IMR-90 (cell line): ENCODE measurements at regions not wholly inside any gene's neighbourhood (a gene's known extent, or its start where the extent isn't known, plus 50 kb on each side); places are given as distances from the start of the nearest gene placed in this dataset.

Source experiments
- ATAC-seq: fragments of 200-7000 bp; cut with Tn5 transposase; 2 replicates; pipeline ENCODE4 v1.9.1; 2020; ENCODE audit warnings: low read depth, mild to moderate bottlenecking, moderate library complexity
- BruUV-seq: library from RNA; stranded (reverse); fragments of 400-500 nt; replicated peaks from 2 replicates; lab custom pipeline; 2021; lab: Mats Ljungman, UMichigan
- CTCF ChIA-PET: fragments of 300-600 bp; formaldehyde crosslinking; extraction: SDS; loops from one replicate; lab custom pipeline; 2021; ENCODE audit warnings: antibody characterized with exemption; lab: Yijun Ruan, JAX
- POLR2A ChIA-PET: fragments of 300-600 bp; sonication (Branson Sonifier 250); formaldehyde crosslinking; loops from one replicate; lab custom pipeline; 2022; ENCODE audit warnings: antibody characterized with exemption; ENCODE audit not compliant: unreplicated experiment; lab: Charles Lee
- DNase-seq: peaks from one replicate; pipeline ENCODE4 v3.0.0; 2013
- H2AFZ ChIP-seq: replicated peaks from 2 replicates; pipeline ENCODE3; 2013; ENCODE audit warnings: low read length, mild to moderate bottlenecking; ENCODE audit not compliant: poor library complexity
- H2AK5ac ChIP-seq: 2 replicates; pipeline ENCODE4 v1.6.1; 2013; ENCODE audit warnings: low read depth, low read length, inconsistent platforms
- H2AK9ac ChIP-seq: replicated peaks from 2 replicates; pipeline ENCODE3; 2013; ENCODE audit warnings: mild to moderate bottlenecking, low read depth, low read length, moderate library complexity; ENCODE audit not compliant: poor library complexity
- H2BK120ac ChIP-seq: 2 replicates; pipeline ENCODE4 v1.6.1; 2013; ENCODE audit warnings: low read depth, low read length, inconsistent platforms
- H2BK15ac ChIP-seq: 3 replicates; pipeline ENCODE4 v1.6.1; 2013; ENCODE audit warnings: low read depth, low read length, inconsistent platforms
- H2BK20ac ChIP-seq: 2 replicates; pipeline ENCODE4 v1.6.1; 2013; ENCODE audit warnings: low read depth, mild to moderate bottlenecking, inconsistent platforms, low read length, moderate library complexity
- H2BK5ac ChIP-seq: 2 replicates; pipeline ENCODE4 v1.6.1; 2013; ENCODE audit warnings: mild to moderate bottlenecking, low read depth, low read length, inconsistent platforms; ENCODE audit not compliant: poor library complexity, severe bottlenecking
- H3K14ac ChIP-seq: replicated peaks from 2 replicates; pipeline ENCODE4 v1.6.1; 2013; ENCODE audit warnings: low read depth, low read length, inconsistent platforms
- H3K18ac ChIP-seq: 2 replicates; pipeline ENCODE4 v1.6.1; 2013; ENCODE audit warnings: low read depth, low read length, control low read depth
- H3K23ac ChIP-seq: 2 replicates; pipeline ENCODE4 v1.6.1; 2013; ENCODE audit warnings: low read depth, low read length, inconsistent platforms
- H3K27ac ChIP-seq: 2 replicates; pipeline ENCODE4 v1.5.1; 2013; ENCODE audit warnings: mild to moderate bottlenecking, control low read depth, low read length; ENCODE audit not compliant: insufficient read depth
- H3K27me3 ChIP-seq: 2 replicates; pipeline ENCODE4 v1.6.1; 2013; ENCODE audit warnings: low read length; ENCODE audit not compliant: control insufficient read depth, insufficient read depth
- H3K36me3 ChIP-seq: 2 replicates; pipeline ENCODE4 v1.6.1; 2013; ENCODE audit warnings: low read length, mixed read lengths; ENCODE audit not compliant: control insufficient read depth, insufficient read depth
- H3K4ac ChIP-seq: 2 replicates; pipeline ENCODE4 v1.6.1; 2013; ENCODE audit warnings: low read depth, low read length, inconsistent platforms
- H3K4me1 ChIP-seq: 2 replicates; pipeline ENCODE4 v1.6.1; 2013; ENCODE audit warnings: low read length, mixed read lengths; ENCODE audit not compliant: control insufficient read depth, insufficient read depth
- H3K4me2 ChIP-seq: 2 replicates; pipeline ENCODE4 v1.6.1; 2013; ENCODE audit warnings: low read depth, mild to moderate bottlenecking, control low read depth, low read length, moderate library complexity
- H3K4me3 ChIP-seq: 2 replicates; pipeline ENCODE4 v1.5.1; 2013; ENCODE audit warnings: low read depth, mild to moderate bottlenecking, control low read depth, low read length, moderate library complexity; ENCODE audit not compliant: insufficient read depth
- H3K56ac ChIP-seq: 2 replicates; pipeline ENCODE4 v1.6.1; 2013; ENCODE audit warnings: low read length, inconsistent platforms; ENCODE audit not compliant: insufficient read depth; ENCODE audit errors: extremely low read depth
- H3K79me1 ChIP-seq, 2 experiments: 2 replicates each; pipeline ENCODE4 v1.6.1; 2013; ENCODE audit warnings: low read length in 2 of 2, inconsistent platforms in 1 of 2, low read depth in 1 of 2
- H3K9ac ChIP-seq: 2 replicates; pipeline ENCODE4 v1.6.1; 2013; ENCODE audit warnings: low read depth, low read length, control low read depth
- H3K9me1 ChIP-seq: 2 replicates; pipeline ENCODE4 v1.6.1; 2013; ENCODE audit warnings: low read length, inconsistent platforms; ENCODE audit not compliant: insufficient read depth
- H3K9me3 ChIP-seq: 2 replicates; pipeline ENCODE4 v1.6.1; 2013; ENCODE audit warnings: low read length; ENCODE audit not compliant: control insufficient read depth, insufficient read depth
- H4K20me1 ChIP-seq: 2 replicates; pipeline ENCODE4 v1.6.1; 2013; ENCODE audit warnings: low read length, inconsistent platforms; ENCODE audit not compliant: insufficient read depth
- H4K5ac ChIP-seq: 2 replicates; pipeline ENCODE4 v1.6.1; 2013; ENCODE audit warnings: mild to moderate bottlenecking, low read depth, low read length, control low read depth
- H4K8ac ChIP-seq, 2 experiments: 2 replicates each; pipeline ENCODE4 v1.6.1; 2013; ENCODE audit warnings: low read depth in 2 of 2, low read length in 2 of 2, control low read depth in 1 of 2, inconsistent platforms in 1 of 2
- H4K91ac ChIP-seq: 2 replicates; pipeline ENCODE4 v1.6.1; 2013; ENCODE audit warnings: low read depth, low read length, inconsistent platforms; ENCODE audit not compliant: insufficient read depth
- CEBPB ChIP-seq: IDR thresholded peaks from 2 replicates; pipeline ENCODE4 v1.6.1; 2012; ENCODE audit warnings: low read depth, low read length, improper control_type of control experiment
- FOS ChIP-seq: fragments of 150-350 bp; IDR thresholded peaks from 2 replicates; pipeline ENCODE4 v1.6.1; 2016; ENCODE audit warnings: low read depth, low read length
- MAFK ChIP-seq: IDR thresholded peaks from 2 replicates; pipeline ENCODE4 v1.6.1; 2012; ENCODE audit warnings: low read depth, low read length, improper control_type of control experiment
- MAZ ChIP-seq: IDR thresholded peaks from 2 replicates; pipeline ENCODE4 v1.6.1; 2012; ENCODE audit warnings: low read depth, mild to moderate bottlenecking, low read length, improper control_type of control experiment, moderate library complexity, borderline replicate concordance
- MXI1 ChIP-seq: IDR thresholded peaks from 2 replicates; pipeline ENCODE4 v1.6.1; 2012; ENCODE audit warnings: low read depth, mild to moderate bottlenecking, low read length, moderate library complexity, borderline replicate concordance
- NFE2L2 ChIP-seq: fragments of 150-350 bp; IDR thresholded peaks from 2 replicates; pipeline ENCODE4 v1.6.1; 2016; ENCODE audit warnings: low read depth, mild to moderate bottlenecking, low read length
- POLR2A ChIP-seq: IDR thresholded peaks from 2 replicates; pipeline ENCODE4 v1.6.1; 2012; ENCODE audit warnings: mild to moderate bottlenecking, low read depth, low read length
- RCOR1 ChIP-seq: IDR thresholded peaks from 2 replicates; pipeline ENCODE4 v1.6.1; 2012; ENCODE audit warnings: mild to moderate bottlenecking, low read length, improper control_type of control experiment; ENCODE audit not compliant: insufficient replicate concordance
- WGBS, 2 experiments: methylation state at CpG; one replicate each; pipeline versions ENCODE4 v1.1.5 to v1.1.7; 2013; ENCODE audit warnings: missing lambda C conversion rate in 2 of 2; ENCODE audit not compliant: insufficient read length in 1 of 2; ENCODE audit errors: extremely low coverage in 2 of 2; 5-methylcytosine and 5-hydroxymethylcytosine counted together
- dilution Hi-C: fragments of 300-500 bp; cut with HindIII; formaldehyde crosslinking; loops from one replicate; pipeline ENCODE4 v1.14.3; 2018; ENCODE audit warnings: low sequenced_read_pairs; ENCODE audit not compliant: unreplicated experiment
- in situ Hi-C: fragments of 300-500 bp; cut with MboI; formaldehyde crosslinking; loops from 3 replicates; pipeline ENCODE4 v1.14.3; 2019; ENCODE audit warnings: low sequenced_read_pairs, inconsistent platforms, mixed read lengths
- intact Hi-C: fragments of 100-400 bp; cut with micrococcal nuclease; formaldehyde crosslinking; loops from 2 replicates; pipeline ENCODE4 v1.10.0; 2022
- TF ChIP-seq, protein P1 (sequence below): fragments of 150-350 bp; IDR thresholded peaks from 2 replicates; pipeline ENCODE4 v1.6.1; 2017; ENCODE audit warnings: mild to moderate bottlenecking, antibody characterized with exemption, low read length, low read depth
- TF ChIP-seq, protein P2 (sequence below): conservative IDR thresholded peaks from 2 replicates; pipeline ENCODE4 v1.5.1; 2012; ENCODE audit warnings: mild to moderate bottlenecking, low read depth, low read length, improper control_type of control experiment
- TF ChIP-seq, protein P3 (sequence below): fragments of 150-350 bp; IDR thresholded peaks from 2 replicates; pipeline ENCODE4 v1.6.1; 2016; ENCODE audit warnings: low read depth, mild to moderate bottlenecking, low read length, moderate library complexity, borderline replicate concordance

DNA sequence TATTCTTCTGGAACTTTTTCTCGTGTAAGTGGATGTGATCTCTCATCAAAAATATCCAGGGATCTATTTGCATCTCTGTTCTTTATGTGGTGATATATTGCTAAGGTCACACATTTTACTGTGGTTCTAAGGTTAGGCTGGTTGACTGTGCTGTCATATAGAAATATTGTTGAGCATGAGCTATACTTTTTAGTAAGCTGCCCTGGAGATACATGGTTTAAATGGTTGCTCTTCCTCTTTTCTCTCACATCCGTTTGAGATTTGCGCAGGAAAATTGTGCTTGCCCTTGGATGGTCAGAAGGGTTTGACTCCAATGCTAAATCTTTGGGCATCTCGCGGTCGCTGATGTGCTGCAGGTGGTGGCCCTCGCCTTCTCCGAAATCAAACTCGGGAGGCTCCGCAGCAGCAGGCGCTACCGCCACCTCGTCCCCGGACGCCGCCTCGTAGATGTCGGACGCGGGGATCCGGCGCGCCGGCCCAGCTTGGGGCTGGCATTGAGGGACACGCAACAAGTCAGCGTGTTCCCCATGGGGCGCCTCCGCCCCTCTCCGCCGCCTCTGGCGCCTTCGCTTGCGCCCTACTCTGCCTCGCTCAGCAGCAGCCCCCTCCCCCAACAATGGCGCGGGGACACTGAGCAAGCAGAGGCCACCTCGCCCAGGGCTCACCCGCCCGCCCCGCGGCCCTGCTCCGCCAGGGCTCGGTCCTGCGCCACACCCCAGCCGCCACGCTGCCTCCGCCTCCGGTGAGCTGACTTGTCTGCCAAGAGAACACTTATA is 154.5 kb downstream of the MSN start:
- DNase-seq = no peak
- no peaks in the 10 kb centered on the region for H4K20me1 ChIP-seq
- no peak overlapping the region for H3K14ac ChIP-seq
- in situ Hi-C loops = no loop called here
- H4K91ac ChIP-seq = no peak overlapping the region
- no peak overlapping the region for H3K4ac ChIP-seq
- H3K9me3 ChIP-seq = no peaks in the 10 kb centered on the region
- H3K23ac ChIP-seq = no peak overlapping the region
- no peak overlapping the region for H2BK5ac ChIP-seq
- H3K27ac ChIP-seq = no peak overlapping the region
- dilution Hi-C loops = no loop called here
- H3K56ac ChIP-seq = no peak overlapping the region
- no peak overlapping the region for H2AK5ac ChIP-seq
- ChIA-PET POLR2A (no interaction called here), CTCF (no interaction called here)
- TF ChIP-seq MAFK = no peak
- TF ChIP-seq FOS = no peak
- TF ChIP-seq, protein P1, sequence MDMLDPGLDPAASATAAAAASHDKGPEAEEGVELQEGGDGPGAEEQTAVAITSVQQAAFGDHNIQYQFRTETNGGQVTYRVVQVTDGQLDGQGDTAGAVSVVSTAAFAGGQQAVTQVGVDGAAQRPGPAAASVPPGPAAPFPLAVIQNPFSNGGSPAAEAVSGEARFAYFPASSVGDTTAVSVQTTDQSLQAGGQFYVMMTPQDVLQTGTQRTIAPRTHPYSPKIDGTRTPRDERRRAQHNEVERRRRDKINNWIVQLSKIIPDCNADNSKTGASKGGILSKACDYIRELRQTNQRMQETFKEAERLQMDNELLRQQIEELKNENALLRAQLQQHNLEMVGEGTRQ = no peak
- TF ChIP-seq, protein P2, sequence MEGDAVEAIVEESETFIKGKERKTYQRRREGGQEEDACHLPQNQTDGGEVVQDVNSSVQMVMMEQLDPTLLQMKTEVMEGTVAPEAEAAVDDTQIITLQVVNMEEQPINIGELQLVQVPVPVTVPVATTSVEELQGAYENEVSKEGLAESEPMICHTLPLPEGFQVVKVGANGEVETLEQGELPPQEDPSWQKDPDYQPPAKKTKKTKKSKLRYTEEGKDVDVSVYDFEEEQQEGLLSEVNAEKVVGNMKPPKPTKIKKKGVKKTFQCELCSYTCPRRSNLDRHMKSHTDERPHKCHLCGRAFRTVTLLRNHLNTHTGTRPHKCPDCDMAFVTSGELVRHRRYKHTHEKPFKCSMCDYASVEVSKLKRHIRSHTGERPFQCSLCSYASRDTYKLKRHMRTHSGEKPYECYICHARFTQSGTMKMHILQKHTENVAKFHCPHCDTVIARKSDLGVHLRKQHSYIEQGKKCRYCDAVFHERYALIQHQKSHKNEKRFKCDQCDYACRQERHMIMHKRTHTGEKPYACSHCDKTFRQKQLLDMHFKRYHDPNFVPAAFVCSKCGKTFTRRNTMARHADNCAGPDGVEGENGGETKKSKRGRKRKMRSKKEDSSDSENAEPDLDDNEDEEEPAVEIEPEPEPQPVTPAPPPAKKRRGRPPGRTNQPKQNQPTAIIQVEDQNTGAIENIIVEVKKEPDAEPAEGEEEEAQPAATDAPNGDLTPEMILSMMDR = no peak
- no peak for TF ChIP-seq CEBPB
- TF ChIP-seq MAZ = no peak
- TF ChIP-seq, protein P3, sequence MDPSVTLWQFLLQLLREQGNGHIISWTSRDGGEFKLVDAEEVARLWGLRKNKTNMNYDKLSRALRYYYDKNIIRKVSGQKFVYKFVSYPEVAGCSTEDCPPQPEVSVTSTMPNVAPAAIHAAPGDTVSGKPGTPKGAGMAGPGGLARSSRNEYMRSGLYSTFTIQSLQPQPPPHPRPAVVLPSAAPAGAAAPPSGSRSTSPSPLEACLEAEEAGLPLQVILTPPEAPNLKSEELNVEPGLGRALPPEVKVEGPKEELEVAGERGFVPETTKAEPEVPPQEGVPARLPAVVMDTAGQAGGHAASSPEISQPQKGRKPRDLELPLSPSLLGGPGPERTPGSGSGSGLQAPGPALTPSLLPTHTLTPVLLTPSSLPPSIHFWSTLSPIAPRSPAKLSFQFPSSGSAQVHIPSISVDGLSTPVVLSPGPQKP = no peak
- TF ChIP-seq RCOR1 = no peak
- no peak for TF ChIP-seq NFE2L2
- no peak for TF ChIP-seq POLR2A
- TF ChIP-seq MXI1 = no peak
- no peak overlapping the region for H4K8ac ChIP-seq
- H2AFZ ChIP-seq = no peak overlapping the region
- H3K36me3 ChIP-seq = no peaks in the 10 kb centered on the region
- intact Hi-C loops = no loop called here
- H2BK15ac ChIP-seq = no peak overlapping the region
- H3K4me1 ChIP-seq = no peaks in the 10 kb centered on the region
- H2BK20ac ChIP-seq = no peak overlapping the region
- no peaks in the 10 kb centered on the region for H3K79me1 ChIP-seq
- peak overlapping the region; percentile 21 for H3K4me3 ChIP-seq
- peak overlapping the region; percentile 15; the same call in 1 of the 2 replicates for H3K4me2 ChIP-seq
- no peak overlapping the region for H2AK9ac ChIP-seq
- 38% methylated on average over 15 of the region's 48 CpGs; no CpG with 5 or more reads in 1 of the 2 experiments for WGBS, 2 experiments
- H3K18ac ChIP-seq = no peak overlapping the region
- no peak overlapping the region for H3K9ac ChIP-seq
- H3K9me1 ChIP-seq = no peaks in the 10 kb centered on the region
- no peak overlapping the region for H4K5ac ChIP-seq
- BruUV-seq = no TSS peak
- no peak overlapping the region for H2BK120ac ChIP-seq
- no peak for ATAC-seq
- peaks cover 7% of the 10 kb centered on the region for H3K27me3 ChIP-seq
